A549 (cell line): ENCODE measurements at regions not wholly inside any gene's neighbourhood (a gene's known extent, or its start where the extent isn't known, plus 50 kb on each side); places are given as distances from the start of the nearest gene placed in this dataset.
A peak's percentile ranks its signal among the peaks of the same experiment; 100 is the strongest.

ENCODE experiments used
- ATAC-seq, 2 experiments: fragments of 200-7000 bp in 1 of 2; fragments of >200 bp in 1 of 2; cut with Nextera tagmentation in 1 of 2; cut with Tn5 transposase in 1 of 2; 3 replicates each; pipeline versions ENCODE4 v1.8.0 to v1.9.1; 2018 to 2020; ENCODE audit warnings: mild to moderate bottlenecking in 1 of 2, moderate library complexity in 1 of 2
- CTCF ChIA-PET: fragments of 300-600 bp; sonication (Branson Sonifier 250); formaldehyde crosslinking; extraction: SDS; loops from one replicate; lab custom pipeline; 2021; ENCODE audit warnings: antibody characterized with exemption, inconsistent platforms; lab: Yijun Ruan, JAX
- POLR2A ChIA-PET: fragments of 350-600 bp; formaldehyde crosslinking; extraction: SDS; loops from one replicate; lab custom pipeline; 2021; ENCODE audit warnings: antibody characterized with exemption, inconsistent platforms; lab: Yijun Ruan, JAX
- DNase-seq, 2 experiments: peaks; one replicate each; pipeline versions ENCODE4 v3.0.0 to v3.0.0-alpha.2; 2011 to 2016; ENCODE audit warnings: low read depth in 1 of 2, low spot score in 1 of 2
- FAIRE-seq: peaks from 2 replicates; lab custom pipeline; 2011; peaks lifted over from hg19 to GRCh38; lab: Jason Lieb, UNC
- H3K27ac ChIP-seq, 2 experiments: fragments of >200 bp; sonication (Bioruptor Twin); formaldehyde crosslinking; 3 replicates each; pipeline ENCODE4 v1.5.1; 2016 to 2017
- H3K4me1 ChIP-seq: fragments of >200 bp; sonication (Bioruptor Twin); formaldehyde crosslinking; 3 replicates; pipeline ENCODE4 v1.6.1; 2016
- H3K4me2 ChIP-seq: fragments of >200 bp; sonication (Bioruptor Twin); formaldehyde crosslinking; 3 replicates; pipeline ENCODE4 v1.6.1; 2016
- H3K4me3 ChIP-seq: fragments of >200 bp; sonication (Bioruptor Twin); formaldehyde crosslinking; 3 replicates; pipeline ENCODE4 v1.5.1; 2016
- H3K9me3 ChIP-seq: fragments of >200 bp; sonication (Bioruptor Twin); formaldehyde crosslinking; 3 replicates; pipeline ENCODE4 v1.6.1; 2016
- CHD2 ChIP-seq: fragments of 150-350 bp; IDR thresholded peaks from 2 replicates; pipeline ENCODE4 v1.6.1; 2014; ENCODE audit warnings: low read length; ENCODE audit not compliant: partially characterized antibody
- CHD4 ChIP-seq: fragments of 200-600 bp; sonication (generic); IDR thresholded peaks from 2 replicates; pipeline ENCODE4 v1.6.1; 2016; ENCODE audit warnings: antibody characterized with exemption, mild to moderate bottlenecking, borderline replicate concordance
- EHMT2 ChIP-seq: fragments of 200-600 bp; sonication (generic); IDR thresholded peaks from 2 replicates; pipeline ENCODE4 v1.6.1; 2016; ENCODE audit warnings: antibody characterized with exemption, low read depth, mild to moderate bottlenecking, moderate library complexity
- HEYL ChIP-seq: fragments of 250-450 bp; sonication (Bioruptor Pico); IDR thresholded peaks from 2 replicates; pipeline ENCODE4 v1.8.0; 2021; ENCODE audit warnings: mild to moderate bottlenecking, moderate library complexity
- JUNB ChIP-seq: fragments of >200 bp; sonication (Bioruptor Twin); formaldehyde crosslinking; IDR thresholded peaks from 2 replicates; pipeline ENCODE4 v1.6.1; 2016
- MAFK ChIP-seq: fragments of 450-650 bp; IDR thresholded peaks from 2 replicates; pipeline ENCODE4 v1.6.1; 2014; ENCODE audit not compliant: partially characterized antibody
- MAZ ChIP-seq: fragments of 150-350 bp; IDR thresholded peaks from 2 replicates; pipeline ENCODE4 v1.6.1; 2014; ENCODE audit warnings: antibody characterized with exemption, low read depth, low read length, borderline replicate concordance
- NR3C1 ChIP-seq: fragments of >200 bp; sonication (Bioruptor Twin); formaldehyde crosslinking; IDR thresholded peaks from 3 replicates; pipeline ENCODE4 v1.6.1; 2017
- PHF8 ChIP-seq: fragments of 200-600 bp; sonication (generic); IDR thresholded peaks from 2 replicates; pipeline ENCODE4 v1.6.1; 2016; ENCODE audit warnings: low read depth, mild to moderate bottlenecking, antibody characterized with exemption, moderate library complexity, borderline replicate concordance
- RAD21 ChIP-seq, 2 experiments: fragments of >200 bp in 1 of 2; sonication (Bioruptor Twin) in 1 of 2; formaldehyde crosslinking in 1 of 2; IDR thresholded peaks in 1 of 2; conservative IDR thresholded peaks in 1 of 2; 2 replicates in 1 of 2; 3 replicates in 1 of 2; pipeline ENCODE4 v1.6.1; 2012 to 2018; ENCODE audit warnings: inconsistent platforms in 1 of 2
- RARB ChIP-seq: fragments of 250-450 bp; sonication (Bioruptor Pico); IDR thresholded peaks from 2 replicates; pipeline ENCODE4 v1.8.0; 2021; ENCODE audit warnings: mild to moderate bottlenecking, moderate library complexity
- RFX5 ChIP-seq: fragments of 450-650 bp; IDR thresholded peaks from 2 replicates; pipeline ENCODE4 v1.7.1; 2014; ENCODE audit warnings: antibody characterized with exemption, mild to moderate bottlenecking, moderate library complexity
- TFCP2L1 ChIP-seq: fragments of 250-450 bp; sonication (Bioruptor Pico); IDR thresholded peaks from 2 replicates; pipeline ENCODE4 v1.5.0; 2021; ENCODE audit warnings: mild to moderate bottlenecking
- ZC3H11A ChIP-seq: fragments of 450-650 bp; IDR thresholded peaks from 2 replicates; pipeline ENCODE4 v1.6.1; 2014; ENCODE audit warnings: antibody characterized with exemption, mild to moderate bottlenecking
- ZSCAN20 ChIP-seq: fragments of 250-450 bp; sonication (Bioruptor Pico); IDR thresholded peaks from 2 replicates; pipeline ENCODE4 v1.8.0; 2022; ENCODE audit warnings: mild to moderate bottlenecking, moderate library complexity
- WGBS: methylation state at CpG from one replicate; pipeline ENCODE4 v1.1.6; 2017; ENCODE audit errors: missing lambda C conversion rate; 5-methylcytosine and 5-hydroxymethylcytosine counted together
- TF ChIP-seq, protein P1 (sequence below): fragments of 150-350 bp; IDR thresholded peaks from 2 replicates; pipeline ENCODE4 v1.6.1; 2014; ENCODE audit warnings: low read depth, mild to moderate bottlenecking, low read length
- TF ChIP-seq, protein P2 (sequence below): fragments of 450-650 bp; IDR thresholded peaks from 2 replicates; pipeline ENCODE4 v1.6.1; 2014; ENCODE audit warnings: antibody characterized with exemption
- TF ChIP-seq, protein P3 (sequence below): fragments of >200 bp; sonication (Bioruptor Twin); formaldehyde crosslinking; IDR thresholded peaks from 2 replicates; pipeline ENCODE4 v1.6.1; 2016
- TF ChIP-seq, protein P4 (sequence below): fragments of >200 bp; sonication (Bioruptor Twin); formaldehyde crosslinking; IDR thresholded peaks from 3 replicates; pipeline ENCODE4 v1.5.1; 2016

DNA sequence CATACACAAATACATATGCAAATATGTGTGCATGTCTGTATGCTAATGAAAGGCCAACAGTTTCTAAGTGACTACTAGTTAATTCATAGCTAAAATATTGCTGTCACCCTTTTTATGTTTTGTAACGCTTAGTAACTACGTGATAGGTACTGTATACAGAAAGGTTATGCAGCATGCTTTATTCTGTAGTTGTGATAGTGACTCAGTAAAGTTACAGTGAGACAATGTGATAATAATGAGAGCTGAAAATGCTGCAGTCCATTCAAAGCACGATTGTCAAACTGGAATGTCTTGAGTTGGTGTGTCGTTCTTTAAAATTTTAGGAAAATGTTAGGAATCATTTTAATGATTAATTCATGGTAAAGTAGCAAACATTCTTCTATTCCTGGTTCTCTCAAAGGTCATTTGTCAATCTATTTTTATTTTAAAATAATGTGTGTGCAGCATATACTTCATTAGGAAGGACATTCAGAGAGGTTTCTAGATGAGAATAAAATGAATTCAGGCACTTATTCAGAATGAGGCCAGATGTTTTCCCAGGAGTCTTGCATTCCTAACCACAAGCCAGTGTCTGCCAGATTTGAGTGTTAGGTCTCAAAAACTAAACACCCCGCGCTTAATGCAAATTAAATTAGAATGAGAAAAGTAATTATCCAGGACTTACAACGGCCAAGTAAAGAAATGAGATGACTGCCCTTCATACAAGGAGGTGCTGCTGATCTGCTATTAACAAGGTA, 408.8 kb upstream of the FZD8 start:
- ChIA-PET POLR2A (no interaction called here), CTCF (no interaction called here)
- no peak overlapping the region for H3K4me3 ChIP-seq
- H3K4me1 ChIP-seq: no peaks in the 10 kb centered on the region
- TF ChIP-seq CHD4: no peak
- TF ChIP-seq, protein P1, sequence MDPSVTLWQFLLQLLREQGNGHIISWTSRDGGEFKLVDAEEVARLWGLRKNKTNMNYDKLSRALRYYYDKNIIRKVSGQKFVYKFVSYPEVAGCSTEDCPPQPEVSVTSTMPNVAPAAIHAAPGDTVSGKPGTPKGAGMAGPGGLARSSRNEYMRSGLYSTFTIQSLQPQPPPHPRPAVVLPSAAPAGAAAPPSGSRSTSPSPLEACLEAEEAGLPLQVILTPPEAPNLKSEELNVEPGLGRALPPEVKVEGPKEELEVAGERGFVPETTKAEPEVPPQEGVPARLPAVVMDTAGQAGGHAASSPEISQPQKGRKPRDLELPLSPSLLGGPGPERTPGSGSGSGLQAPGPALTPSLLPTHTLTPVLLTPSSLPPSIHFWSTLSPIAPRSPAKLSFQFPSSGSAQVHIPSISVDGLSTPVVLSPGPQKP: no peak
- no peak for TF ChIP-seq TFCP2L1
- TF ChIP-seq, protein P2, sequence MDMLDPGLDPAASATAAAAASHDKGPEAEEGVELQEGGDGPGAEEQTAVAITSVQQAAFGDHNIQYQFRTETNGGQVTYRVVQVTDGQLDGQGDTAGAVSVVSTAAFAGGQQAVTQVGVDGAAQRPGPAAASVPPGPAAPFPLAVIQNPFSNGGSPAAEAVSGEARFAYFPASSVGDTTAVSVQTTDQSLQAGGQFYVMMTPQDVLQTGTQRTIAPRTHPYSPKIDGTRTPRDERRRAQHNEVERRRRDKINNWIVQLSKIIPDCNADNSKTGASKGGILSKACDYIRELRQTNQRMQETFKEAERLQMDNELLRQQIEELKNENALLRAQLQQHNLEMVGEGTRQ: no peak
- no peak overlapping the region for H3K4me2 ChIP-seq
- H3K9me3 ChIP-seq: peaks cover 12% of the 10 kb centered on the region; the same call in 1 of the 3 replicates
- no peak for DNase-seq
- no peak overlapping the region for H3K27ac ChIP-seq
- FAIRE-seq: peak; percentile 49
- no peak for ATAC-seq
- WGBS: 54% methylated on average over 7 of the region's 7 CpGs

DNA sequence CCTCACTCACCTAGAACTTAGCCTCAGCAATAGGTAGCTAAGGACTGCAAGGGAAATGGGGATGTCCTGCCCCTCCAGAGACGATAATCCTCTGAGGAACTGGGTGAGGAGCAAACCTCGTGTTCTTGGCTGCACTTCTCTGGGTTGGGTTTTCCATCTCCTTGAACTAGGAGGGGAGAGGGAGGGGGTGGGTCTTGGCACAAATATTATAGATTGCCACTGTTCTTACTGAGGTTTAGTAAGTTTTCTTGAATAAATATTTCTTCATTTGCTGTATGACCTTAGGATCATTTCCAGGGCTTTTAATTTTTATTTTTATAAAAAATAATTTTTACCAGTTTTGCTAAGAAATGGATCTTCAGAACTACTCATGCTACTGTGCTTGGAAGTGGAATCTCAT, 406.7 kb upstream of the FZD8 start:
- ATAC-seq (no peak), FAIRE-seq (no peak), DNase-seq (no peak)
- no peak overlapping the region for H3K4me2 ChIP-seq
- H3K4me1 ChIP-seq: no peaks in the 10 kb centered on the region
- H3K27ac ChIP-seq: no peak overlapping the region
- H3K4me3 ChIP-seq: no peak overlapping the region
- POLR2A ChIA-PET: no interaction called here
- H3K9me3 ChIP-seq: no peaks in the 10 kb centered on the region
- TF ChIP-seq ZC3H11A (no peak), JUNB (no peak), HEYL (CRISPR knock-in tag) (no peak), MAZ (no peak), ZSCAN20 (CRISPR knock-in tag) (no peak), RFX5 (no peak), CHD2 (no peak), RAD21 (conservative IDR thresholded peaks at IDR 0.05 in 1 of 2, IDR thresholded peaks at IDR 0.05 in 1 of 2) (no peak), EHMT2 (no peak), PHF8 (no peak), MAFK (no peak), NR3C1 (no peak), RARB (CRISPR knock-in tag) (no peak)
- TF ChIP-seq, protein P3, sequence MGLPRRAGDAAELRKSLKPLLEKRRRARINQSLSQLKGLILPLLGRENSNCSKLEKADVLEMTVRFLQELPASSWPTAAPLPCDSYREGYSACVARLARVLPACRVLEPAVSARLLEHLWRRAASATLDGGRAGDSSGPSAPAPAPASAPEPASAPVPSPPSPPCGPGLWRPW: no peak
- TF ChIP-seq, protein P4, sequence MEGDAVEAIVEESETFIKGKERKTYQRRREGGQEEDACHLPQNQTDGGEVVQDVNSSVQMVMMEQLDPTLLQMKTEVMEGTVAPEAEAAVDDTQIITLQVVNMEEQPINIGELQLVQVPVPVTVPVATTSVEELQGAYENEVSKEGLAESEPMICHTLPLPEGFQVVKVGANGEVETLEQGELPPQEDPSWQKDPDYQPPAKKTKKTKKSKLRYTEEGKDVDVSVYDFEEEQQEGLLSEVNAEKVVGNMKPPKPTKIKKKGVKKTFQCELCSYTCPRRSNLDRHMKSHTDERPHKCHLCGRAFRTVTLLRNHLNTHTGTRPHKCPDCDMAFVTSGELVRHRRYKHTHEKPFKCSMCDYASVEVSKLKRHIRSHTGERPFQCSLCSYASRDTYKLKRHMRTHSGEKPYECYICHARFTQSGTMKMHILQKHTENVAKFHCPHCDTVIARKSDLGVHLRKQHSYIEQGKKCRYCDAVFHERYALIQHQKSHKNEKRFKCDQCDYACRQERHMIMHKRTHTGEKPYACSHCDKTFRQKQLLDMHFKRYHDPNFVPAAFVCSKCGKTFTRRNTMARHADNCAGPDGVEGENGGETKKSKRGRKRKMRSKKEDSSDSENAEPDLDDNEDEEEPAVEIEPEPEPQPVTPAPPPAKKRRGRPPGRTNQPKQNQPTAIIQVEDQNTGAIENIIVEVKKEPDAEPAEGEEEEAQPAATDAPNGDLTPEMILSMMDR: no peak
- TF ChIP-seq, protein P1: no peak
- 35% methylated on average over 2 of the region's 2 CpGs for WGBS
- CTCF ChIA-PET: no interaction called here
